OCI-LY3 (cell line): ENCODE measurements at regions not wholly inside any gene's neighbourhood (a gene's known extent, or its start where the extent isn't known, plus 50 kb on each side); places are given as distances from the start of the nearest gene placed in this dataset.

Source experiments
- H2AFZ ChIP-seq: fragments of 200-600, 300-600 bp; shearing (Covaris generic); 2 replicates; pipeline ENCODE4 v1.6.0; 2014; ENCODE audit warnings: antibody characterized with exemption, low read depth, low read length
- H3K27ac ChIP-seq: fragments of 200-600, 300-600 bp; sonication (generic); 2 replicates; pipeline ENCODE4 v1.5.1; 2014; ENCODE audit warnings: mild to moderate bottlenecking, low read length, moderate library complexity, mixed read lengths
- H3K27me3 ChIP-seq: fragments of 200-600, 300-600 bp; sonication (generic); 2 replicates; pipeline ENCODE4 v1.6.1; 2014; ENCODE audit warnings: low read depth, low read length, mixed read lengths
- H3K36me3 ChIP-seq: fragments of 200-600, 300-600 bp; sonication (generic); replicated peaks from 2 replicates; pipeline ENCODE3; 2014; ENCODE audit warnings: low read depth, low read length, mixed read lengths
- H3K4me1 ChIP-seq: fragments of 300-600, 200-600 bp; sonication (generic); 2 replicates; pipeline ENCODE4 v1.6.1; 2014; ENCODE audit warnings: low read length, mixed read lengths
- H3K4me2 ChIP-seq: fragments of 200-600, 300-600 bp; sonication (generic); 2 replicates; pipeline ENCODE4 v1.6.1; 2014; ENCODE audit warnings: low read length, mixed read lengths
- H3K4me3 ChIP-seq: fragments of 300-600, 200-600 bp; sonication (generic); 2 replicates; pipeline ENCODE4 v1.5.1; 2014; ENCODE audit warnings: antibody characterized with exemption, mild to moderate bottlenecking, low read length, moderate library complexity
- H3K79me2 ChIP-seq: fragments of 300-600, 200-600 bp; shearing (Covaris generic); 2 replicates; pipeline ENCODE4 v1.6.1; 2014; ENCODE audit warnings: mild to moderate bottlenecking, low read length, mixed read lengths
- H3K9ac ChIP-seq: fragments of 300-600, 200-600 bp; shearing (Covaris generic); 2 replicates; pipeline ENCODE4 v1.6.0; 2014; ENCODE audit warnings: mild to moderate bottlenecking, low read length, moderate library complexity
- H3K9me3 ChIP-seq: fragments of 200-600, 300-600 bp; shearing (Covaris generic); 2 replicates; pipeline ENCODE4 v1.6.1; 2014; ENCODE audit warnings: low read length, mixed read lengths; ENCODE audit not compliant: insufficient read depth
- H4K20me1 ChIP-seq: fragments of 200-600, 300-600 bp; sonication (generic); 2 replicates; pipeline ENCODE4 v1.6.1; 2016; ENCODE audit warnings: low read length, mixed read lengths; ENCODE audit not compliant: insufficient read depth
- EZH2phosphoT487 ChIP-seq: fragments of 200-600 bp; shearing (Covaris generic); IDR thresholded peaks from 2 replicates; pipeline ENCODE4 v1.6.1; 2018; ENCODE audit warnings: antibody characterized with exemption, mixed run types, low read depth
- TF ChIP-seq, protein P1 (sequence below): fragments of 200-600, 300-600 bp; sonication (generic); IDR thresholded peaks from 2 replicates; pipeline ENCODE4 v1.5.1; 2014; ENCODE audit warnings: antibody characterized with exemption, low read length, low read depth

DNA sequence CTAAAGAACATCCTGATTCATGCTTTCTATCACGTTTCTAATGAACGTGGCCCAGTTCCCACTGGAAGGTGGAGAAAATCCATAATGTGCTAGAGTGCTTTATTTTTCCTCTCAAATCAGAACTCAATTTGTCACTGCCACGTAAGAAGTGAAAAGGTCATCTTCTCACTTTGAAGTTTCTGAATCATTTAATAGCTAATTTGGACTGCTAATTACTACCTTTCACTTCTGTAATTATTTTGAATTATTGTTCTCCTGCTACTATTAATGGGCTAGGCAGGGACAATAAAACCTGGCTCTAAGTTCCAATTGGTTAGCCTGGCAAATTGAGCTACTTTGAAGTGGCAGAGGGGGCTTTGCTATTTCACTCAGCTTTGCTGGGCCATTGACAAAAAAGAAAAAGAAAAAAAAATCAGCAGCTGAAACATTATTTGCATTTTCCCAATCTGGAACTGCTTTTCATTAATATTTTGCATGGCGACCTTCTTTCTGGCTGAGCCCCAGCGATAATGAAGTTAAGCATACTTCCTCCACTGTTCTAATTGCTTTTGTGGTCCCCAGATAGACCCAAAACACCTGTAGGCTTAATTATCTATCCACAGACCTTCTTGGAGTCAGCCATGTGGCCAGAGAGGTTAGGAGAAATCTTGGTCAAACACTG is 264.2 kb downstream of the SEC23IP start:
- no peaks in the 10 kb centered on the region for H3K36me3 ChIP-seq
- no peaks in the 10 kb centered on the region for H3K27me3 ChIP-seq
- H3K4me1 ChIP-seq: no peaks in the 10 kb centered on the region
- no peaks in the 10 kb centered on the region for H3K9me3 ChIP-seq
- no peaks in the 10 kb centered on the region for H3K79me2 ChIP-seq
- H3K4me3 ChIP-seq: no peak overlapping the region
- H4K20me1 ChIP-seq: no peaks in the 10 kb centered on the region
- no peak overlapping the region for H3K9ac ChIP-seq
- no peak overlapping the region for H3K4me2 ChIP-seq
- no peak overlapping the region for H2AFZ ChIP-seq
- TF ChIP-seq, protein P1, sequence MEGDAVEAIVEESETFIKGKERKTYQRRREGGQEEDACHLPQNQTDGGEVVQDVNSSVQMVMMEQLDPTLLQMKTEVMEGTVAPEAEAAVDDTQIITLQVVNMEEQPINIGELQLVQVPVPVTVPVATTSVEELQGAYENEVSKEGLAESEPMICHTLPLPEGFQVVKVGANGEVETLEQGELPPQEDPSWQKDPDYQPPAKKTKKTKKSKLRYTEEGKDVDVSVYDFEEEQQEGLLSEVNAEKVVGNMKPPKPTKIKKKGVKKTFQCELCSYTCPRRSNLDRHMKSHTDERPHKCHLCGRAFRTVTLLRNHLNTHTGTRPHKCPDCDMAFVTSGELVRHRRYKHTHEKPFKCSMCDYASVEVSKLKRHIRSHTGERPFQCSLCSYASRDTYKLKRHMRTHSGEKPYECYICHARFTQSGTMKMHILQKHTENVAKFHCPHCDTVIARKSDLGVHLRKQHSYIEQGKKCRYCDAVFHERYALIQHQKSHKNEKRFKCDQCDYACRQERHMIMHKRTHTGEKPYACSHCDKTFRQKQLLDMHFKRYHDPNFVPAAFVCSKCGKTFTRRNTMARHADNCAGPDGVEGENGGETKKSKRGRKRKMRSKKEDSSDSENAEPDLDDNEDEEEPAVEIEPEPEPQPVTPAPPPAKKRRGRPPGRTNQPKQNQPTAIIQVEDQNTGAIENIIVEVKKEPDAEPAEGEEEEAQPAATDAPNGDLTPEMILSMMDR: no peak
- no peak for TF ChIP-seq EZH2phosphoT487
- H3K27ac ChIP-seq: no peak overlapping the region

DNA sequence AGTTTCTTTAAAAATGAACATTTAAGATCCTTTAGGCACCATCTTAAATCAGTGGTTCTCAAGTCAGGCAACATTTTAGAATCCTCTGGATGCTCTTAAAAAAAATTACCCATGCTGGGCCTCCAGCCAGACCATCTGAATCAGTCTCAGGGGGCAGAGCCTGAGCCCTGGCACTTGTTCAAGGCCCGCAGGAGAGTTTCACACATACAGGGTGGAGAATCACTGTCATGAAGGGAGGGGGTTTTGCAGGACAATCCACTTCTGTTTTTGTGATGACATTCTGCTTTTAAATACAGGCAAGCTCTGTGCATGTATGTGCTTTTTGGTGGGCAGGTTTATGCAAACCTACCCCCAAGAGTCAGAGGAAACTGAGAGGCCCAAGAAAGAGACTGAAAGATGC is 268.6 kb downstream of the SEC23IP start:
- TF ChIP-seq, protein P1: no peak
- no peak for TF ChIP-seq EZH2phosphoT487
- H3K27ac ChIP-seq: no peak overlapping the region
- peak overlapping the region; percentile 9; the same call in 1 of the 2 replicates for H3K4me2 ChIP-seq
- peak overlapping the region; percentile 65; the same call in 1 of the 2 replicates for H2AFZ ChIP-seq
- no peaks in the 10 kb centered on the region for H3K27me3 ChIP-seq
- peak overlapping the region; percentile 37; the same call in 1 of the 2 replicates for H3K4me3 ChIP-seq
- no peaks in the 10 kb centered on the region for H3K36me3 ChIP-seq
- H3K4me1 ChIP-seq: no peaks in the 10 kb centered on the region
- H3K79me2 ChIP-seq: no peaks in the 10 kb centered on the region
- no peak overlapping the region for H3K9ac ChIP-seq
- H4K20me1 ChIP-seq: no peaks in the 10 kb centered on the region
- no peaks in the 10 kb centered on the region for H3K9me3 ChIP-seq

DNA sequence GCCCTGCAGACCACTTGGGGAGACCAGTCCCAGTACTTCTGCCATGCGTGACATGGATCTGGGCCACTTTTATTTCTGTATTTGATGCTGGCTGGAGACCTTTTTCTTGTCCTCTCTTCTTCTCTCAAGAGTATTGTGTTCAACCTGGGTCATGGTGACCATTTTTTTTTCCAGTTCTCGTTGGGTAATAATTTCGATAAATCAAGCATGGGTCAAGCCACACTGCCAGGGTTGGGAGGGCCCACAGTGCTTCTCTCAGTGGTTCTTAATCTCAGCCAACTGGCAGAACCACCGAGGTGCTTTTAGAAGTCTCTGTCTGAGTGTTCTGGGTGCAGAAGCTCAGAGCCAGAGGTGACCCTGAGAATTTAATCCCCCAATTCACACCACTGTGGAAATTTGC is 269.9 kb downstream of the SEC23IP start:
- Histone ChIP-seq H3K36me3 (no peaks in the 10 kb centered on the region), H3K4me1 (no peaks in the 10 kb centered on the region), H3K4me2 (no peak overlapping the region), H4K20me1 (no peaks in the 10 kb centered on the region), H3K4me3 (no peak overlapping the region), H2AFZ (no peak overlapping the region), H3K9me3 (no peaks in the 10 kb centered on the region), H3K79me2 (no peaks in the 10 kb centered on the region), H3K27ac (no peak overlapping the region), H3K27me3 (no peaks in the 10 kb centered on the region), H3K9ac (no peak overlapping the region)
- TF ChIP-seq, protein P1: no peak
- no peak for TF ChIP-seq EZH2phosphoT487

DNA sequence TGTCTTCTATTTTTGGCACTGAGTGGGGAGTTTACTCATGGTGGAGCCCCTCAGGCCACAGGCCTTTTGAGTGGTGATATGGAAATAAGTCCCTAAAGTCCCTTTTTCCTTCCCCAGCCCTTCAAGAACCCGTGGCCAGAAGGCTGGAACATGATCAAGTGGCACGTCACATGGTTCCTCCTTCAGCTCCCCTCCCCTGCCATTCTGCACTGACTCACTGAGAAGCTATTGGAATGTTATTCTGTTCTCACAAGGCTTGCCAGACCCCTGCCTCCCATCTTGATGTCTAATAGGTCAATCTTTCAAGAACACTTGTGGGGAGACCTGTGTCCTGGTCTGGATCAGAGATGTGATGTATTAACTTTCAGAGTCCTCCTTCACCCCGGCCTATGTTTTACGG is 279.8 kb downstream of the SEC23IP start:
- H3K27me3 ChIP-seq: no peaks in the 10 kb centered on the region
- no peak overlapping the region for H3K4me3 ChIP-seq
- TF ChIP-seq, protein P1: no peak
- TF ChIP-seq EZH2phosphoT487: no peak
- no peak overlapping the region for H3K4me2 ChIP-seq
- no peaks in the 10 kb centered on the region for H3K79me2 ChIP-seq
- H3K9ac ChIP-seq: no peak overlapping the region
- H3K36me3 ChIP-seq: no peaks in the 10 kb centered on the region
- H3K9me3 ChIP-seq: no peaks in the 10 kb centered on the region
- H3K27ac ChIP-seq: no peak overlapping the region
- no peak overlapping the region for H2AFZ ChIP-seq
- H4K20me1 ChIP-seq: no peaks in the 10 kb centered on the region
- H3K4me1 ChIP-seq: no peaks in the 10 kb centered on the region
